H1 (cell line): ENCODE measurements at regions not wholly inside any gene's neighbourhood (a gene's known extent, or its start where the extent isn't known, plus 50 kb on each side); places are given as distances from the start of the nearest gene placed in this dataset.

Experiments
- CTCF ChIP-seq, 3 experiments: IDR thresholded peaks; 1 replicate in 2 of 3; 2 replicates in 1 of 3; pipeline versions ENCODE4 v1.5.1 to v1.6.1; 2011; ENCODE audit warnings: low read length in 3 of 3, mild to moderate bottlenecking in 3 of 3, inconsistent platforms in 2 of 3, low read depth in 1 of 3, moderate library complexity in 1 of 3; ENCODE audit not compliant: insufficient read depth in 1 of 3; ENCODE audit errors: control extremely low read depth in 1 of 3
- JUN ChIP-seq: IDR thresholded peaks from 2 replicates; pipeline ENCODE4 v1.6.1; 2011; ENCODE audit warnings: low read depth, mild to moderate bottlenecking, improper control_type of control experiment, low read length
- SAP30 ChIP-seq: fragments of 300-600 bp; sonication (generic); IDR thresholded peaks from 2 replicates; pipeline ENCODE4 v1.7.1; 2012; ENCODE audit warnings: low read length, moderate library complexity, mild to moderate bottlenecking, inconsistent platforms; ENCODE audit not compliant: insufficient read depth, insufficient replicate concordance

- TF ChIP-seq CTCF (IDR thresholded peaks at IDR 0.05; ENCODE audit: control extremely low read depth in 1 of 3, insufficient read depth in 1 of 3, low read depth in 1 of 3, low read length in 3 of 3) (no peak), SAP30 (no peak), JUN (no peak)
Observed at GRCh38 chr2:8365331-8365910, 316.4 kb upstream of the ID2 start.
